Fibroblast of the aortic adventitia (primary cell): ENCODE measurements at regions not wholly inside any gene's neighbourhood (a gene's known extent, or its start where the extent isn't known, plus 50 kb on each side); places are given as distances from the start of the nearest gene placed in this dataset.

ENCODE experiments used
- DNase-seq: peaks from one replicate; pipeline ENCODE4 v3.0.0-alpha.2; 2010; ENCODE audit warnings: low read depth
- H3K4me3 ChIP-seq: 2 replicates; pipeline ENCODE4 v1.5.1; 2011; ENCODE audit warnings: low read depth, mild to moderate bottlenecking, control low read depth, low read length, moderate library complexity
- TF ChIP-seq, protein P1 (sequence below): IDR thresholded peaks from 2 replicates; pipeline ENCODE4 v1.5.1; 2011; ENCODE audit warnings: mild to moderate bottlenecking, low read length, control low read depth, inconsistent platforms; ENCODE audit not compliant: insufficient read depth

DNA sequence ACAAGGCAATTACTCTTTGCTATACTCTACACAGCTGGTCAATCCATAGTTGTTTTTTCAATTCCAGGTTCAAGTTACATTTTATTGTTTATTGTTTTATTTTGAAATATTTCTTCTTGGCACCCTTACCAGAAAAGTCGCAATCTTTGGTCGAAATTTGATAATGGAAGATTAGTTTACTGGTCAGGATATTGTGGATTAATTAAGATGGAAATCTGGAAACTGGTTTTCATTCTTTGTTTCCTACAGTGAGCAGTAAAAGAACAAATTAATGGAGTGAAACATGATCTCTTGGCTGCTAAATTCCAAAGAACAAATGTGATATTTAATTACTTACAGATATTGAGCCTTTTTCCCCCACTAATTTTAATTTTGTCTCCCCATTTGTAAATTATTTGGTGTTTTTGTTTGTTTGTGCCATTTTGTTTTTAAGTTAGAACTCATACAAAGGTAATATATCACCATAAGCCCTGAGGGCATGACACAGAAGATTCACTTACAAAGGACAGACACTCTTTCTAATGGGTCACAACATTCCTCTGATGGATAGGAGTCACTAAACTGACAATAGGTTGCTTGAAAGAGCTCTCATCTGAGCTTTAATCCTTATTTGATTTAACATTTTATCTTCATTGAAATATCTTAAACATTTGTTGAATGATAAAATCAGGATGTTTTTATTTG is 700.2 kb downstream of the KCNJ2 start:
- no peak for DNase-seq
- TF ChIP-seq, protein P1, sequence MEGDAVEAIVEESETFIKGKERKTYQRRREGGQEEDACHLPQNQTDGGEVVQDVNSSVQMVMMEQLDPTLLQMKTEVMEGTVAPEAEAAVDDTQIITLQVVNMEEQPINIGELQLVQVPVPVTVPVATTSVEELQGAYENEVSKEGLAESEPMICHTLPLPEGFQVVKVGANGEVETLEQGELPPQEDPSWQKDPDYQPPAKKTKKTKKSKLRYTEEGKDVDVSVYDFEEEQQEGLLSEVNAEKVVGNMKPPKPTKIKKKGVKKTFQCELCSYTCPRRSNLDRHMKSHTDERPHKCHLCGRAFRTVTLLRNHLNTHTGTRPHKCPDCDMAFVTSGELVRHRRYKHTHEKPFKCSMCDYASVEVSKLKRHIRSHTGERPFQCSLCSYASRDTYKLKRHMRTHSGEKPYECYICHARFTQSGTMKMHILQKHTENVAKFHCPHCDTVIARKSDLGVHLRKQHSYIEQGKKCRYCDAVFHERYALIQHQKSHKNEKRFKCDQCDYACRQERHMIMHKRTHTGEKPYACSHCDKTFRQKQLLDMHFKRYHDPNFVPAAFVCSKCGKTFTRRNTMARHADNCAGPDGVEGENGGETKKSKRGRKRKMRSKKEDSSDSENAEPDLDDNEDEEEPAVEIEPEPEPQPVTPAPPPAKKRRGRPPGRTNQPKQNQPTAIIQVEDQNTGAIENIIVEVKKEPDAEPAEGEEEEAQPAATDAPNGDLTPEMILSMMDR: no peak
- no peak overlapping the region for H3K4me3 ChIP-seq

DNA sequence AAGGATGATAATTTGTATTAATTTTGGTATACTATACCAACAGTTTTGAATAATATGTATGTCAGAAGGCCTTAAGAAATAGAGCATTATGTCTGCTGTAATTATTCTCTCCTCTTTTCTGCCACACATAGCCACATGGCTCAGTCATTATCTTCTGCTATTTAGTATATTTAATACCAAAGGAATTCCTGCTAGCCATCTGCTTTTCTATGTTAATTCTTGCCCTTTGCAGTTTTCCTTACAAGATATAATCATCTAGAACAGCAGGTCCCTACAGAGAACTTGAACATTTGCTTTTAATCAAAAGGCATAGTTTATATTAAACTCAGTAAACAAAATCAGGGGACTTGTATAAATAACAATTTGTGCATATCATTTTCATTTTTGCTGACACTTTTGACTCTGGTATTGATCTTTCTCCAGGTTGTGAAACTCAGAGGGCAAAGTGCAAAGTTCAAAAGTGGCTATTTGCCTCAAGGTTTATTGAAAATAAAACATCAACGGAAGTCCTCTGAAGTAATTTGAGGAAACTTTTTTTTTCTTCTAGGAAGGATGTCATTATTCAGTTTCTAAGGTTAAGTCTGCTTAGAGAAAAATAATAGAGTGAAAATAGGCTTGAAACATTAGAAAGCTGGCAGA is 702.0 kb downstream of the KCNJ2 start:
- TF ChIP-seq, protein P1: no peak
- no peak for DNase-seq
- H3K4me3 ChIP-seq: no peak overlapping the region

DNA sequence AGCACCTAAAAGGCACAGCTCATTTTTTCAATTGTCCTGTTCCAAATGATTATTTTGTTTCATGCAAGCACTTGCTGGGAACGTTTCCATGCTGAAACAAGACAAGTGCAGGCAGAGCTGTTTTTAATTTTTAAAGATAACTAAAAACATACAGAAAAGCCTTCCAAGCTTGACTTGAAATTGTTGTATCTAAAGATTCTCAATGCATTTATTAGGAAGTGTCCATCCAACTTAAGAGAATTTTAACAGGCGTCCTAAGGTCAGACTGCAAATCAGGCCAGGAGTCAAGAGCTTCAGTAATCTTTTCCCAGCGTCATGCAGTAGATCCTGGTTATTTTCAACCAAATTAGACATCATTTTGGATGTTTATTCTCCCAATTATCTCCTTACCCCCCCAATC is 702.8 kb downstream of the KCNJ2 start:
- DNase-seq: no peak
- TF ChIP-seq, protein P1: no peak
- no peak overlapping the region for H3K4me3 ChIP-seq

DNA sequence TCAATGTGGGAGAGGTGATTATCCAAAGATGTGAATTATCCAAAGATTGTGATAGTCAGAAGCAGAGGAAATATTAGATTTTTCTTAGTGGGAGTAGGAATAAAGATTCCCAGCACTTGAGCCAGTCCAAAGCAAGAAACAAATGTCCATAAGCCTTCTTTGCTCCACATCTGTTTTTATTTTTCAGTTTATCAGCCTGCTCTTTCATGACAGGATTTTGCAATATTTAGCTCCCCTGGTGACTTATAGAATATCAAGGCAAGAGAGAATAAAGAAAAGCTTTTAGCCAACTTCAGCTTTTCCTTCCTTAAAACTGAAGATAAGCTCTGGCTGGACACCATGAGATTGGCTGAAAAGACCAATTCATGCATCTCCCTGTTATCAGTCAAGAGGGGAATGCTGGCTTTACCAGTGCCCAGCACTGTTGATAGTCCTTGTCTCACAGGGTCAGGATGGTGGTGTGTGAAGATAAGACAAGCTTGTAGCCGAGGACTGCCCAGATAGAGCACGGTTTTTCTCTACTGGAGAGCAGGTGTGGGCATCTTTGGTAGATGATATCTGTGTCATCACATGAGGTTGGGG is 706.5 kb downstream of the KCNJ2 start:
- DNase-seq: peak; percentile 22
- no peak overlapping the region for H3K4me3 ChIP-seq
- TF ChIP-seq, protein P1: no peak

DNA sequence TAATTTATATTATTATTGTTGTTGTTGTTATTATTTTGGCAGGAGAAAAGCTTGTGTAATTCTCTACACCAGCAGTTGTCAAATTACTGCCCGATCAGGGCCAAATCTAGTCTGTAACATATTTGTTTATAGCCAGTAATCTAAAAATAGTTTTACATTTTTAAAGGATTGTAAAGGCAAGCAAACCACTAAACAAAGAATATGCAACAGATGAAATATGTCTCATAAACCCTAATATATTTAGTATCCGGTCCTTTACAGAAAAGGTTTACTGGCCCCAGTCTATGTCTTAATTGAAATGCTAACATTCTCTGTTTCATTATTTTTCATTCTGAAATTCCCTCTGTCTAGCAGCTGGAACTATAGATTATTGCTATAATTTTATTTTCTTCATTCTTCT is 709.5 kb downstream of the KCNJ2 start:
- DNase-seq: no peak
- TF ChIP-seq, protein P1: no peak
- no peak overlapping the region for H3K4me3 ChIP-seq

DNA sequence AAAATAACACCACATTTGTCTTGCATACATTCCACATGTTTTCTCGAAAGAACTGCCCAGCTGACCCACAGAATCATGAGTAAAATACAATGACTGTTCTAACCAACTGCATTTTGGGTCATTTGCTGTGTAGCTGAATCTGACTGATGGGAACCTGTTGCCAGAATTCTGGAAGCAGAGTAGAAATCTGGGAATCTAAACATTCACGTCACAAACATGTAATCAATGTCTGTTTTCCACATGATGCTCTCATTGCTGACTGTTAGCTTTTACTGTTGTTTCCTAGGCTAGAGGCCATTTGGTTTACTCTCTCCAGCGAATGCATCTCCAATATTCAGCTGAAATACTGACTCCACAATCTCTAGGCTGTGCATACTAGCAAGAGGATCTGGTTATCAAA is 710.1 kb downstream of the KCNJ2 start:
- DNase-seq: no peak
- TF ChIP-seq, protein P1: no peak
- H3K4me3 ChIP-seq: no peak overlapping the region
